HepG2 (cell line): ENCODE measurements at regions not wholly inside any gene's neighbourhood (a gene's known extent, or its start where the extent isn't known, plus 50 kb on each side); places are given as distances from the start of the nearest gene placed in this dataset.
A peak's percentile ranks its signal among the peaks of the same experiment; 100 is the strongest.

Experiments used
- ATAC-seq: fragments of 200-7000 bp; cut with Tn5 transposase; 3 replicates; pipeline ENCODE4 v1.9.1; 2020; ENCODE audit warnings: mild to moderate bottlenecking, moderate library complexity
- BruUV-seq: library from RNA; stranded (reverse); fragments of 400-500 nt; replicated peaks from 2 replicates; lab custom pipeline; 2021; lab: Mats Ljungman, UMichigan
- CTCF ChIA-PET: fragments of 300-600 bp; formaldehyde crosslinking; extraction: SDS; loops from one replicate; lab custom pipeline; 2021; ENCODE audit warnings: low total read pairs, inconsistent platforms, low intra/inter-chr PET ratio; lab: Yijun Ruan, JAX
- POLR2A ChIA-PET: fragments of 350-600 bp; sonication (Branson Sonifier 250); formaldehyde crosslinking; loops from one replicate; lab custom pipeline; 2020; ENCODE audit warnings: antibody characterized with exemption, inconsistent platforms; lab: Yijun Ruan, JAX
- DNase-seq: peaks from one replicate; pipeline ENCODE4 v3.0.0-alpha.2; 2015; ENCODE audit warnings: low spot score
- FAIRE-seq: peaks from 3 replicates; lab custom pipeline; 2011; peaks lifted over from hg19 to GRCh38; lab: Jason Lieb, UNC
- H2AFZ ChIP-seq: one replicate; pipeline ENCODE4 v1.6.1; 2011; ENCODE audit warnings: low read length, inconsistent platforms
- H3K27ac ChIP-seq: fragments of 300-600 bp; 3 replicates; pipeline ENCODE4 v1.8.0; 2011; ENCODE audit warnings: mixed run types, mild to moderate bottlenecking, mixed read lengths, low read length, inconsistent platforms; ENCODE audit not compliant: insufficient read depth; ENCODE audit errors: extremely low read length
- H3K27me3 ChIP-seq, 2 experiments: fragments of 200-600 bp in 1 of 2; 2 replicates in 1 of 2; 3 replicates in 1 of 2; pipeline versions ENCODE4 v1.6.0 to v1.8.0; 2011; ENCODE audit warnings: low read length in 2 of 2, mild to moderate bottlenecking in 2 of 2, moderate library complexity in 2 of 2, inconsistent platforms in 1 of 2; ENCODE audit not compliant: insufficient read depth in 2 of 2, control insufficient read depth in 1 of 2
- H3K36me3 ChIP-seq, 2 experiments: fragments of 200-600 bp in 1 of 2; replicated peaks in 1 of 2; 2 replicates in 1 of 2; 3 replicates in 1 of 2; pipeline versions ENCODE4 v1.5.1 to v1.8.0; 2011; ENCODE audit warnings: low read length in 2 of 2, inconsistent platforms in 1 of 2; ENCODE audit not compliant: insufficient read depth in 2 of 2, control insufficient read depth in 1 of 2
- H3K4me1 ChIP-seq: 2 replicates; pipeline ENCODE4 v1.5.1; 2012; ENCODE audit warnings: low read length, inconsistent platforms; ENCODE audit not compliant: insufficient read depth
- H3K4me2 ChIP-seq: 2 replicates; pipeline ENCODE4 v1.6.0; 2011; ENCODE audit warnings: low read depth, low read length, inconsistent platforms
- H3K4me3 ChIP-seq, 3 experiments: fragments of 200-600 bp in 1 of 3; sonication (generic), shearing (Covaris generic) in 1 of 3; replicated peaks in 1 of 3; 2 replicates each; pipeline ENCODE4 v1.5.1; 2011 to 2016; ENCODE audit warnings: low read length in 3 of 3, inconsistent platforms in 2 of 3, low read depth in 2 of 3, mild to moderate bottlenecking in 2 of 3, control low read depth in 1 of 3, mixed read lengths in 1 of 3; ENCODE audit not compliant: insufficient read depth in 1 of 3
- H3K79me2 ChIP-seq: one replicate; pipeline ENCODE4 v1.6.1; 2011; ENCODE audit warnings: low read length, inconsistent platforms; ENCODE audit not compliant: insufficient read depth
- H3K9ac ChIP-seq: 2 replicates; pipeline ENCODE4 v1.6.0; 2011; ENCODE audit warnings: mild to moderate bottlenecking, low read depth, low read length, inconsistent platforms; ENCODE audit not compliant: insufficient read depth
- H3K9me3 ChIP-seq: 2 replicates; pipeline ENCODE4 v1.5.1; 2012; ENCODE audit warnings: mild to moderate bottlenecking, low read length
- H4K20me1 ChIP-seq: 2 replicates; pipeline ENCODE4 v1.6.0; 2011; ENCODE audit warnings: inconsistent platforms, mild to moderate bottlenecking, low read length, moderate library complexity; ENCODE audit not compliant: insufficient read depth
- FOXK2 ChIP-seq: fragments of 450-650 bp; IDR thresholded peaks from 2 replicates; pipeline ENCODE4 v1.6.1; 2016
- MAFK ChIP-seq, 2 experiments: IDR thresholded peaks in 1 of 2; conservative IDR thresholded peaks in 1 of 2; 2 replicates each; pipeline ENCODE4 v1.6.1; 2011; ENCODE audit warnings: improper control_type of control experiment in 2 of 2, low read length in 2 of 2
- WGBS: methylation state at CpG from one replicate; pipeline ENCODE4 v1.1.6; 2017; ENCODE audit warnings: low lambda C conversion rate; 5-methylcytosine and 5-hydroxymethylcytosine counted together
- in situ Hi-C: cut with HindIII; loops from 2 replicates; pipeline ENCODE4 v1.10.0; 2017; ENCODE audit warnings: low pct_unique_long_range_greater_than_20kb; ENCODE audit not compliant: extremely low pct_ligation_motif_present
- intact Hi-C: fragments of 100-400 bp; cut with micrococcal nuclease; formaldehyde crosslinking; loops from one replicate; pipeline ENCODE4 v1.10.0; 2022; ENCODE audit not compliant: unreplicated experiment
- TF ChIP-seq, protein P1 (sequence below): sonication (generic); formaldehyde crosslinking; IDR thresholded peaks from 2 replicates; pipeline ENCODE4 v1.5.1; 2020; ENCODE audit warnings: mild to moderate bottlenecking, missing genetic modification reagents, moderate library complexity

DNA sequence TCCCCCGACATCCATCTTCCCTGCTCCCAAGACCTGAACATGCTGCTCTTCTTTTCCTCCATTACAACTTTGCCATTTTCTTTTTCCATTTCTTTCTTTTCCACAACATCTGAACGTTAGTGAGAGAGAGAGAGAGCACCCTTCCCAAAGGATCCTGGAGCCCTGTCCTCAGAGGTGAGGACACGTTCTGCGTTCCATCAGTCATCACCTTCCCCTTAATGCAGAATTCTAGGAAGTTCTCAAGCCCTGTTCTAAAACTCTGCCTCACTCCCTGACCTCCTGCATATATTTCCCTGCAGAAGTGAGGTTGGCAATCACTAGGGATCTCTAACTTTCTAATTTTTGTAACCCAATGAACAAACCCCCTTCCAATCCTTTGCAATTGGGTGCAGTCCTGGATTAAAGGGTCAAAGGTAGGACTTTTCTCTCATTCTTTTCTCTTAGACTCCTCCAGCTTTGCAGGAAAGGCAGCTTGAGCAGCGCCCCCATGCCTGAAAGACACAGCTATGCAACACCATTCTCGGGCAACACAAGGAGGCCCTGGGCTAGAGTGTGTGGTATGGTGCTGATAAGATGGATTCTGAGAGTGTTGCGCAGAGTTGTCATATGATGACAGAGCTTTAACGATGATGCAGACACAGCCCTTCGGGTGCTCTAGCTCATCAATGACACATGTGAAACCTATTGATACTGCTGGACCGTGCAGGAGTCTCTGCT lies 59.2 kb upstream of the TNR start (continued):
- TF ChIP-seq, protein P1, sequence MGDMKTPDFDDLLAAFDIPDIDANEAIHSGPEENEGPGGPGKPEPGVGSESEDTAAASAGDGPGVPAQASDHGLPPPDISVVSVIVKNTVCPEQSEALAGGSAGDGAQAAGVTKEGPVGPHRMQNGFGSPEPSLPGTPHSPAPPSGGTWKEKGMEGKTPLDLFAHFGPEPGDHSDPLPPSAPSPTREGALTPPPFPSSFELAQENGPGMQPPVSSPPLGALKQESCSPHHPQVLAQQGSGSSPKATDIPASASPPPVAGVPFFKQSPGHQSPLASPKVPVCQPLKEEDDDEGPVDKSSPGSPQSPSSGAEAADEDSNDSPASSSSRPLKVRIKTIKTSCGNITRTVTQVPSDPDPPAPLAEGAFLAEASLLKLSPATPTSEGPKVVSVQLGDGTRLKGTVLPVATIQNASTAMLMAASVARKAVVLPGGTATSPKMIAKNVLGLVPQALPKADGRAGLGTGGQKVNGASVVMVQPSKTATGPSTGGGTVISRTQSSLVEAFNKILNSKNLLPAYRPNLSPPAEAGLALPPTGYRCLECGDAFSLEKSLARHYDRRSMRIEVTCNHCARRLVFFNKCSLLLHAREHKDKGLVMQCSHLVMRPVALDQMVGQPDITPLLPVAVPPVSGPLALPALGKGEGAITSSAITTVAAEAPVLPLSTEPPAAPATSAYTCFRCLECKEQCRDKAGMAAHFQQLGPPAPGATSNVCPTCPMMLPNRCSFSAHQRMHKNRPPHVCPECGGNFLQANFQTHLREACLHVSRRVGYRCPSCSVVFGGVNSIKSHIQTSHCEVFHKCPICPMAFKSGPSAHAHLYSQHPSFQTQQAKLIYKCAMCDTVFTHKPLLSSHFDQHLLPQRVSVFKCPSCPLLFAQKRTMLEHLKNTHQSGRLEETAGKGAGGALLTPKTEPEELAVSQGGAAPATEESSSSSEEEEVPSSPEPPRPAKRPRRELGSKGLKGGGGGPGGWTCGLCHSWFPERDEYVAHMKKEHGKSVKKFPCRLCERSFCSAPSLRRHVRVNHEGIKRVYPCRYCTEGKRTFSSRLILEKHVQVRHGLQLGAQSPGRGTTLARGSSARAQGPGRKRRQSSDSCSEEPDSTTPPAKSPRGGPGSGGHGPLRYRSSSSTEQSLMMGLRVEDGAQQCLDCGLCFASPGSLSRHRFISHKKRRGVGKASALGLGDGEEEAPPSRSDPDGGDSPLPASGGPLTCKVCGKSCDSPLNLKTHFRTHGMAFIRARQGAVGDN (CRISPR knock-in tag), result no peak
- TF ChIP-seq, all 625 proteins: peak for 0

DNA sequence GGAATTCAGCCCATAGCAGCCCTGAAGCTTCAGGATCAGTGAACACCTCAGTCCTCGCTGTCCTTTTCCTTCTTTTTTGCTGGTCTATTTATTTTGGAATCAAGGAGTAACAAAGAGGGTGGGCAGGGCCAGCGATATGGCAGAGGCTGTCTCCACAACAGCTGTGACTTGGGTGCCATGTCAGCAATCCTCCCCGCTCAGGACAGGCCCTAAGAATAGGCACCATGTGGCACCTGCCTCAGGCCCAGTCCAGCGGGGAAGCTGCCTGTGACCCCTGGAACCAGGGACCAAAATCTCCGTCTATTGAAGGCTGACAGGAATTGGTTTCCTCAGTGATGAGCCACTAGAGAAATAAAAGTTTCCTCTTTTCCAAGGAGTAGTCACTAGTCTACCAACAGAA lies 58.6 kb upstream of the TNR start:
- no TSS peak for BruUV-seq
- ATAC-seq (no peak), FAIRE-seq (no peak), DNase-seq (no peak)
- TF ChIP-seq FOXK2 (no peak), MAFK (conservative IDR thresholded peaks at IDR 0.05 in 1 of 2, IDR thresholded peaks at IDR 0.05 in 1 of 2; ENCODE audit: low read length in 2 of 2) (peak in 1 of 2 experiments; percentile 33; a peak in 2 of 4 replicates)
- H3K9ac ChIP-seq, result no peak overlapping the region
- no peak overlapping the region for H3K27ac ChIP-seq
- in situ Hi-C loops, result no loop called here
- intact Hi-C loops, result no loop called here
- no peak overlapping the region for H3K4me3 ChIP-seq
- no peaks in the 10 kb centered on the region for H3K36me3 ChIP-seq
- no peaks in the 10 kb centered on the region for H3K9me3 ChIP-seq
- H2AFZ ChIP-seq, result no peak overlapping the region
- 19% methylated on average over 5 of the region's 5 CpGs for WGBS
- no peak overlapping the region for H3K4me2 ChIP-seq
- H3K4me1 ChIP-seq, result no peaks in the 10 kb centered on the region
- ChIA-PET POLR2A (no interaction called here), CTCF (no interaction called here)
- no peaks in the 10 kb centered on the region for H3K27me3 ChIP-seq
- no peaks in the 10 kb centered on the region for H3K79me2 ChIP-seq
- no peaks in the 10 kb centered on the region for H4K20me1 ChIP-seq
